CD14-positive monocyte (primary cell): ENCODE measurements at regions not wholly inside any gene's neighbourhood (a gene's known extent, or its start where the extent isn't known, plus 50 kb on each side); places are given as distances from the start of the nearest gene placed in this dataset.

Experiments
- DNase-seq, 3 donors: peaks; one replicate each; pipeline ENCODE4 v3.0.0-alpha.2; 2011 to 2022
- H2AFZ ChIP-seq: 2 replicates; pipeline ENCODE4 v1.6.0; 2012; ENCODE audit warnings: mild to moderate bottlenecking, low read depth, low read length, inconsistent platforms; ENCODE audit not compliant: insufficient read depth, poor library complexity, severe bottlenecking
- H3K27ac ChIP-seq, 2 donors: 1 replicate in 1 of 2; 2 replicates in 1 of 2; pipeline ENCODE4 v1.5.1; 2012 to 2013; ENCODE audit warnings: low read length in 2 of 2, control low read depth in 1 of 2, inconsistent platforms in 1 of 2, low read depth in 1 of 2, mild to moderate bottlenecking in 1 of 2
- H3K27me3 ChIP-seq, 2 donors: one replicate each; pipeline versions ENCODE4 v1.6.0 to v1.6.1; 2011 to 2013; ENCODE audit warnings: low read length in 2 of 2; ENCODE audit not compliant: control insufficient read depth in 2 of 2, insufficient read depth in 2 of 2
- H3K36me3 ChIP-seq, 2 donors: replicated peaks in 1 of 2; 1 replicate in 1 of 2; 2 replicates in 1 of 2; pipeline versions ENCODE4 v1.5.1 to v1.6.1; 2012 to 2013; ENCODE audit warnings: low read length in 2 of 2, control low read depth in 1 of 2, inconsistent platforms in 1 of 2, mild to moderate bottlenecking in 1 of 2; ENCODE audit not compliant: insufficient read depth in 2 of 2, control insufficient read depth in 1 of 2
- H3K4me1 ChIP-seq, 2 donors: 1 replicate in 1 of 2; 2 replicates in 1 of 2; pipeline versions ENCODE4 v1.5.1 to v1.6.1; 2012 to 2013; ENCODE audit warnings: low read length in 2 of 2, control low read depth in 1 of 2, inconsistent platforms in 1 of 2, mild to moderate bottlenecking in 1 of 2, moderate library complexity in 1 of 2; ENCODE audit not compliant: insufficient read depth in 2 of 2, control insufficient read depth in 1 of 2
- H3K4me2 ChIP-seq: replicated peaks from 2 replicates; pipeline ENCODE3; 2012; ENCODE audit warnings: low read length, moderate library complexity, mild to moderate bottlenecking; ENCODE audit not compliant: poor library complexity, severe bottlenecking; ENCODE audit errors: extremely low read depth
- H3K4me3 ChIP-seq, 3 experiments: fragments of 200-600 bp in 1 of 3; sonication (generic) in 1 of 3; replicated peaks in 1 of 3; 1 replicate in 2 of 3; 2 replicates in 1 of 3; pipeline ENCODE4 v1.5.1; 2011 to 2013; ENCODE audit warnings: low read length in 3 of 3, mild to moderate bottlenecking in 3 of 3, control low read depth in 2 of 3, low read depth in 2 of 3, inconsistent platforms in 1 of 3, moderate library complexity in 1 of 3
- H3K79me2 ChIP-seq: 2 replicates; pipeline ENCODE4 v1.6.0; 2012; ENCODE audit warnings: mild to moderate bottlenecking, control low read depth, inconsistent platforms, low read length, moderate library complexity; ENCODE audit not compliant: insufficient read depth
- H3K9ac ChIP-seq: 2 replicates; pipeline ENCODE4 v1.6.0; 2017; ENCODE audit warnings: low read length, mild to moderate bottlenecking; ENCODE audit not compliant: insufficient read depth, poor library complexity, severe bottlenecking
- H3K9me3 ChIP-seq, 2 donors: replicated peaks in 1 of 2; 1 replicate in 1 of 2; 2 replicates in 1 of 2; pipeline versions ENCODE4 v1.5.1 to v1.6.1; 2012 to 2013; ENCODE audit warnings: low read length in 2 of 2, control low read depth in 1 of 2; ENCODE audit not compliant: control insufficient read depth in 1 of 2, insufficient read depth in 1 of 2
- H4K20me1 ChIP-seq: 2 replicates; pipeline ENCODE4 v1.6.0; 2012; ENCODE audit warnings: mild to moderate bottlenecking, low read length, control low read depth, moderate library complexity; ENCODE audit not compliant: insufficient read depth
- H3K27ac Mint-ChIP-seq, 7 donors: one replicate each; pipeline ENCODE4 v1.8.0; 2020; ENCODE audit warnings: mild to moderate bottlenecking in 7 of 7, mixed read lengths in 7 of 7, moderate library complexity in 6 of 7, inconsistent platforms in 2 of 7
- H3K27me3 Mint-ChIP-seq, 3 donors: one replicate each; pipeline ENCODE4 v1.8.0; 2021 to 2022; ENCODE audit warnings: low read depth in 3 of 3, mild to moderate bottlenecking in 3 of 3, mixed read lengths in 3 of 3, moderate library complexity in 3 of 3, inconsistent platforms in 1 of 3
- H3K36me3 Mint-ChIP-seq, 2 donors: one replicate each; pipeline ENCODE4 v1.8.0; 2020; ENCODE audit warnings: mixed read lengths in 2 of 2, inconsistent platforms in 1 of 2, mild to moderate bottlenecking in 1 of 2
- H3K4me1 Mint-ChIP-seq: one replicate; pipeline ENCODE4 v1.8.0; 2020; ENCODE audit warnings: mild to moderate bottlenecking, mixed read lengths
- H3K4me3 Mint-ChIP-seq, 2 donors: one replicate each; pipeline ENCODE4 v1.8.0; 2020; ENCODE audit warnings: mild to moderate bottlenecking in 2 of 2, mixed read lengths in 2 of 2, moderate library complexity in 1 of 2
- H3K9me3 Mint-ChIP-seq, 7 donors: one replicate each; pipeline ENCODE4 v1.8.0; 2020 to 2022; ENCODE audit warnings: mixed read lengths in 7 of 7, mild to moderate bottlenecking in 6 of 7, moderate library complexity in 6 of 7, inconsistent platforms in 2 of 7
- WGBS: methylation state at CpG from one replicate; pipeline ENCODE4 v1.1.5; 2013; ENCODE audit warnings: missing lambda C conversion rate; ENCODE audit not compliant: insufficient coverage; 5-methylcytosine and 5-hydroxymethylcytosine counted together
- intact Hi-C, 2 donors: fragments of 100-400 bp; cut with micrococcal nuclease; formaldehyde crosslinking; loops; one replicate each; pipeline versions ENCODE4 v1.15.0 to v1.15.1; 2023
- TF ChIP-seq, protein P1 (sequence below): fragments of 200-600 bp; IDR thresholded peaks from one replicate; pipeline ENCODE4 v1.8.0; 2022; ENCODE audit warnings: antibody characterized with exemption, mild to moderate bottlenecking

DNA sequence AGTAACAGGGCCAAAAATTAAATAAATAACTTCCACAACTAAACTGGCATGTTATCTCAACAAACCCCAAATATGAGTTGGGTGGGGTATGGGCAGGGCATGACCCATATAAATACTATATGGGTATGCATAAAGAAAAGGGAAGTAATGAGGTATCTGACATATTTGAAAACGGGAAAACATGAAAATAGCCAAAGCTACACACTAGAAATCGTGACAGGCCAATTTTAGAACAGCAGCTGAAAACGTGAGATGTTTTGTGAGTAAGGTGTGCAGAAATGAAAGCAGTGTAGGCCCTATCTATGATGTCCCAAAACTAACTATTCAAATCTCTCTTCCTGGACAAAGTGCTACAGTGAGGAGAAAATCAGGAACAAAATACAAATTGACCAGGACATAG is 537.9 kb upstream of the NR5A2 start:
- Mint-ChIP-seq H3K27ac (no peak overlapping the region), H3K36me3 (no peaks in the 10 kb centered on the region), H3K4me1 (no peaks in the 10 kb centered on the region), H3K4me3 (no peak overlapping the region), H3K27me3 (no peaks in the 10 kb centered on the region), H3K9me3 (peaks cover 2 to 21% (median 13%) of the 10 kb centered on the region in 7 donors)
- Histone ChIP-seq H4K20me1 (no peaks in the 10 kb centered on the region), H3K9me3 (peaks cover 10% of the 10 kb centered on the region in 2 donors), H3K4me2 (no peak overlapping the region), H3K4me3 (no peak overlapping the region), H3K79me2 (no peaks in the 10 kb centered on the region), H3K4me1 (no peaks in the 10 kb centered on the region), H3K9ac (no peak overlapping the region), H3K36me3 (no peaks in the 10 kb centered on the region), H3K27me3 (no peaks in the 10 kb centered on the region), H2AFZ (no peak overlapping the region), H3K27ac (no peak overlapping the region)
- no CpG with 5 or more reads among the region's 3 CpGs for WGBS
- DNase-seq, result no peak
- TF ChIP-seq, protein P1, sequence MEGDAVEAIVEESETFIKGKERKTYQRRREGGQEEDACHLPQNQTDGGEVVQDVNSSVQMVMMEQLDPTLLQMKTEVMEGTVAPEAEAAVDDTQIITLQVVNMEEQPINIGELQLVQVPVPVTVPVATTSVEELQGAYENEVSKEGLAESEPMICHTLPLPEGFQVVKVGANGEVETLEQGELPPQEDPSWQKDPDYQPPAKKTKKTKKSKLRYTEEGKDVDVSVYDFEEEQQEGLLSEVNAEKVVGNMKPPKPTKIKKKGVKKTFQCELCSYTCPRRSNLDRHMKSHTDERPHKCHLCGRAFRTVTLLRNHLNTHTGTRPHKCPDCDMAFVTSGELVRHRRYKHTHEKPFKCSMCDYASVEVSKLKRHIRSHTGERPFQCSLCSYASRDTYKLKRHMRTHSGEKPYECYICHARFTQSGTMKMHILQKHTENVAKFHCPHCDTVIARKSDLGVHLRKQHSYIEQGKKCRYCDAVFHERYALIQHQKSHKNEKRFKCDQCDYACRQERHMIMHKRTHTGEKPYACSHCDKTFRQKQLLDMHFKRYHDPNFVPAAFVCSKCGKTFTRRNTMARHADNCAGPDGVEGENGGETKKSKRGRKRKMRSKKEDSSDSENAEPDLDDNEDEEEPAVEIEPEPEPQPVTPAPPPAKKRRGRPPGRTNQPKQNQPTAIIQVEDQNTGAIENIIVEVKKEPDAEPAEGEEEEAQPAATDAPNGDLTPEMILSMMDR, result no peak
- intact Hi-C loops, result no loop called here

DNA sequence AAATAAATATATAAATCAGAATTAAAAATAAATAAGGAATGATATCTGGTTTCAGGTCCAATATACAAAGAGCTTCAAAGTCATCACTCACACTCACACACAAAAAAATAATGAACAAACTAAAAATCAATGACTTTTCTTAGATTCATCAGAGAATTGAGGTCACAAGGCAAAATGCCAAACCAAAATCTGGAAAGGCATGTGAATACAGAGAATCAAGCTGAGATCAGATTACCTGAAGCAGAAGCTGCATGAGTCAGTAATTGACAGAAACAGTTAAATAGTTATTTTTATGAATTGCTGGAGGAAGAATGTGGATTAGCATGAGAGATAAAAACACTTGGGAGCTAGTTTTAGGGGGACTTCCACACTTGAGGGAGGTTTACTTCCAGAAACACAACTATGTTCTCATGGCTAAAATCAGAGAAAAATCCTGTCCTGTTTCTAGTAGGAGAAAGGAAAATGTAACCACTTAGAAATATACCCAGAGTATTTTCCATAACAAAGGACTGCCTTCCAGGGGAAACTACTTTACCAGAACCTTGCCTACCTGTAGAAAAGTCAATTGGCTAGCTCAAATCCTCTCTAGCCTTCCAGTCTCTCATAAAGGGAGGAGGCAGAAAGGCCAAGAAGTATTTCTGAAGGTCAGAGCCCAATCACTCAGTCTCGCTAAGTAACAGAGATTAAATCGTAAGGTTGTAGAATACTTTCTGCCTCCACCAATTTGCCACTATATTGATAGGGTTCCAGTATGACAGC is 536.6 kb upstream of the NR5A2 start:
- Histone ChIP-seq H2AFZ (no peak overlapping the region), H3K27ac (no peak overlapping the region), H3K4me2 (no peak overlapping the region), H3K4me1 (no peaks in the 10 kb centered on the region), H3K27me3 (no peaks in the 10 kb centered on the region), H3K9ac (no peak overlapping the region), H3K4me3 (no peak overlapping the region), H3K36me3 (no peaks in the 10 kb centered on the region), H4K20me1 (no peaks in the 10 kb centered on the region), H3K79me2 (no peaks in the 10 kb centered on the region), H3K9me3 (peaks cover 14 to 18% of the 10 kb centered on the region in 2 donors)
- Mint-ChIP-seq H3K27ac (no peak overlapping the region), H3K36me3 (no peaks in the 10 kb centered on the region), H3K4me3 (no peak overlapping the region), H3K27me3 (no peaks in the 10 kb centered on the region), H3K4me1 (no peaks in the 10 kb centered on the region), H3K9me3 (peaks cover 12 to 33% (median 24%) of the 10 kb centered on the region in 7 donors)
- intact Hi-C loops, result no loop called here
- no peak for DNase-seq
- TF ChIP-seq, protein P1, result no peak
- WGBS, result no CpG with 5 or more reads among the region's 2 CpGs
